NOMO-1 treated with DMSO at 0.1 percent for 48 hours (cell line): ENCODE measurements at regions not wholly inside any gene's neighbourhood (a gene's known extent, or its start where the extent isn't known, plus 50 kb on each side); places are given as distances from the start of the nearest gene placed in this dataset.
"Not testable (repeated sequence)": the region's sequence is repeated elsewhere in the genome, so short reads cannot be mapped to it uniquely, and the experiment has no call there.

Experiments used
- DNase-seq: peaks from one replicate; lab custom pipeline; 2025; ENCODE audit not compliant: unreplicated experiment; lab: John Stamatoyannopoulos, UW

GRCh38 chr6:2324166-2324953 is 79.0 kb upstream of the GMDS start:
- no peak for DNase-seq

- DNase-seq, result not testable (repeated sequence)
Measured at GRCh38 chr6:2317498-2317897, 72.1 kb upstream of the GMDS start.

GRCh38 chr6:2314641-2315040 is 69.2 kb upstream of the GMDS start:
- no peak for DNase-seq

- no peak for DNase-seq
Measured at GRCh38 chr6:2310042-2310441, 64.6 kb upstream of the GMDS start.

- no peak for DNase-seq
Measured at GRCh38 chr6:2309122-2309521, 63.7 kb upstream of the GMDS start.

GRCh38 chr6:2307799-2308198 is 62.4 kb upstream of the GMDS start:
- no peak for DNase-seq

GRCh38 chr6:2305951-2306350 is 60.5 kb upstream of the GMDS start:
- DNase-seq, result no peak

GRCh38 chr6:2302482-2302881 is 57.1 kb upstream of the GMDS start:
- DNase-seq, result not testable (repeated sequence)

GRCh38 chr6:2296781-2297180 is 51.4 kb upstream of the GMDS start:
- no peak for DNase-seq
